ENCODE measurements at regions not wholly inside any gene's neighbourhood (a gene's known extent, or its start where the extent isn't known, plus 50 kb on each side); places are given as distances from the start of the nearest gene placed in this dataset.

- no peak overlapping the region for H3K4me3 ChIP-seq
- ChIA-PET CTCF (interaction anchor here (1.6 kb wide), 1 partner anchor 14 kb away, joined by 3 read pairs; no protein-coding TSS in a partner anchor), SMC1A (ENCODE audit: uncharacterized antibody, unreplicated experiment) (interaction anchor here (0.6 kb wide), 1 partner anchor 746 kb away, joined by 4 read pairs; no protein-coding TSS in a partner anchor), RAD21 (ENCODE audit: unreplicated experiment) (no interaction called here), POLR2A (no interaction called here)
- ATAC-seq (no peak), FAIRE-seq (no peak), DNase-seq (ENCODE audit: low read depth, low spot score) (no peak)
- H3K4me1 ChIP-seq (ENCODE audit: control insufficient read depth, insufficient read depth, low read length) = no peaks in the 10 kb centered on the region; the same call in 1 of the 2 replicates
- intact Hi-C loops (cut with micrococcal nuclease; ENCODE audit: unreplicated experiment) (no loop called here), in situ Hi-C loops (cut with MboI) (no loop called here)
- H3K79me2 ChIP-seq (ENCODE audit: control insufficient read depth, insufficient read depth, low read length) = no peaks in the 10 kb centered on the region
- no peak overlapping the region for H3K27ac ChIP-seq (ENCODE audit: control insufficient read depth, insufficient read depth)
- H3K36me3 ChIP-seq (ENCODE audit: control insufficient read depth in 2 of 2, insufficient read depth in 2 of 2, low read length in 1 of 2) = no peaks in the 10 kb centered on the region
- TF ChIP-seq, protein P1, sequence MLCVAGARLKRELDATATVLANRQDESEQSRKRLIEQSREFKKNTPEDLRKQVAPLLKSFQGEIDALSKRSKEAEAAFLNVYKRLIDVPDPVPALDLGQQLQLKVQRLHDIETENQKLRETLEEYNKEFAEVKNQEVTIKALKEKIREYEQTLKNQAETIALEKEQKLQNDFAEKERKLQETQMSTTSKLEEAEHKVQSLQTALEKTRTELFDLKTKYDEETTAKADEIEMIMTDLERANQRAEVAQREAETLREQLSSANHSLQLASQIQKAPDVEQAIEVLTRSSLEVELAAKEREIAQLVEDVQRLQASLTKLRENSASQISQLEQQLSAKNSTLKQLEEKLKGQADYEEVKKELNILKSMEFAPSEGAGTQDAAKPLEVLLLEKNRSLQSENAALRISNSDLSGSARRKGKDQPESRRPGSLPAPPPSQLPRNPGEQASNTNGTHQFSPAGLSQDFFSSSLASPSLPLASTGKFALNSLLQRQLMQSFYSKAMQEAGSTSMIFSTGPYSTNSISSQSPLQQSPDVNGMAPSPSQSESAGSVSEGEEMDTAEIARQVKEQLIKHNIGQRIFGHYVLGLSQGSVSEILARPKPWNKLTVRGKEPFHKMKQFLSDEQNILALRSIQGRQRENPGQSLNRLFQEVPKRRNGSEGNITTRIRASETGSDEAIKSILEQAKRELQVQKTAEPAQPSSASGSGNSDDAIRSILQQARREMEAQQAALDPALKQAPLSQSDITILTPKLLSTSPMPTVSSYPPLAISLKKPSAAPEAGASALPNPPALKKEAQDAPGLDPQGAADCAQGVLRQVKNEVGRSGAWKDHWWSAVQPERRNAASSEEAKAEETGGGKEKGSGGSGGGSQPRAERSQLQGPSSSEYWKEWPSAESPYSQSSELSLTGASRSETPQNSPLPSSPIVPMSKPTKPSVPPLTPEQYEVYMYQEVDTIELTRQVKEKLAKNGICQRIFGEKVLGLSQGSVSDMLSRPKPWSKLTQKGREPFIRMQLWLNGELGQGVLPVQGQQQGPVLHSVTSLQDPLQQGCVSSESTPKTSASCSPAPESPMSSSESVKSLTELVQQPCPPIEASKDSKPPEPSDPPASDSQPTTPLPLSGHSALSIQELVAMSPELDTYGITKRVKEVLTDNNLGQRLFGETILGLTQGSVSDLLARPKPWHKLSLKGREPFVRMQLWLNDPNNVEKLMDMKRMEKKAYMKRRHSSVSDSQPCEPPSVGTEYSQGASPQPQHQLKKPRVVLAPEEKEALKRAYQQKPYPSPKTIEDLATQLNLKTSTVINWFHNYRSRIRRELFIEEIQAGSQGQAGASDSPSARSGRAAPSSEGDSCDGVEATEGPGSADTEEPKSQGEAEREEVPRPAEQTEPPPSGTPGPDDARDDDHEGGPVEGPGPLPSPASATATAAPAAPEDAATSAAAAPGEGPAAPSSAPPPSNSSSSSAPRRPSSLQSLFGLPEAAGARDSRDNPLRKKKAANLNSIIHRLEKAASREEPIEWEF (IDR thresholded peaks at IDR 0.05; ENCODE audit: insufficient replicate concordance, low read depth, low read length) = no peak
- H3K27me3 ChIP-seq (replicated peaks in 1 of 2; ENCODE audit: control insufficient read depth in 2 of 2, insufficient read depth in 2 of 2, low read length in 1 of 2) = no peaks in the 10 kb centered on the region
- BruUV-seq (replicated peaks) = no TSS peak
- WGBS (ENCODE audit: insufficient coverage, insufficient replicate concordance, low lambda C conversion rate, missing lambda C conversion rate) = 14% methylated on average over 4 of the region's 4 CpGs
- no peaks in the 10 kb centered on the region for H3K9me3 ChIP-seq (replicated peaks; ENCODE audit: control insufficient read depth, insufficient read depth, low read length)
- H4K20me1 ChIP-seq (ENCODE audit: control insufficient read depth, insufficient read depth) = no peaks in the 10 kb centered on the region
- H3K4me2 ChIP-seq (ENCODE audit: control insufficient read depth, insufficient read depth) = no peak overlapping the region
- no peak overlapping the region for H3K9ac ChIP-seq (ENCODE audit: control insufficient read depth, insufficient read depth, low read length)
- H2AFZ ChIP-seq (ENCODE audit: control insufficient read depth, low read depth, low read length) = no peak overlapping the region
These were observed 386.9 kb upstream of the CELF2 start for GRCh38 chr10:10630782-10631181.

- no peak for DNase-seq (ENCODE audit: low read depth, low spot score)
- H4K20me1 ChIP-seq (ENCODE audit: control insufficient read depth, insufficient read depth) = no peaks in the 10 kb centered on the region
- ATAC-seq = no peak
- H3K79me2 ChIP-seq (ENCODE audit: control insufficient read depth, insufficient read depth, low read length) = no peaks in the 10 kb centered on the region
- H3K9me3 ChIP-seq (replicated peaks; ENCODE audit: control insufficient read depth, insufficient read depth, low read length) = no peaks in the 10 kb centered on the region
- 0% methylated on average over 1 of the region's 1 CpG for WGBS (ENCODE audit: insufficient coverage, insufficient replicate concordance, low lambda C conversion rate, missing lambda C conversion rate)
- H3K27me3 ChIP-seq (replicated peaks in 1 of 2; ENCODE audit: control insufficient read depth in 2 of 2, insufficient read depth in 2 of 2, low read length in 1 of 2) = no peaks in the 10 kb centered on the region
- in situ Hi-C loops (cut with MboI) (no loop called here), intact Hi-C loops (cut with micrococcal nuclease; ENCODE audit: unreplicated experiment) (no loop called here)
- no peak overlapping the region for H3K9ac ChIP-seq (ENCODE audit: control insufficient read depth, insufficient read depth, low read length)
- no peaks in the 10 kb centered on the region for H3K4me1 ChIP-seq (ENCODE audit: control insufficient read depth, insufficient read depth, low read length)
- SMC1A ChIA-PET (ENCODE audit: uncharacterized antibody, unreplicated experiment) = no interaction called here
- no peak for FAIRE-seq
- no peaks in the 10 kb centered on the region for H3K36me3 ChIP-seq (ENCODE audit: control insufficient read depth in 2 of 2, insufficient read depth in 2 of 2, low read length in 1 of 2)
- H3K4me2 ChIP-seq (ENCODE audit: control insufficient read depth, insufficient read depth) = no peak overlapping the region
- no peak overlapping the region for H3K4me3 ChIP-seq
- BruUV-seq (replicated peaks) = no TSS peak
- POLR2A ChIA-PET = no interaction called here
- RAD21 ChIA-PET (ENCODE audit: unreplicated experiment) = no interaction called here
- H2AFZ ChIP-seq (ENCODE audit: control insufficient read depth, low read depth, low read length) = no peak overlapping the region
- CTCF ChIA-PET = no interaction called here
- no peak overlapping the region for H3K27ac ChIP-seq (ENCODE audit: control insufficient read depth, insufficient read depth)
- TF ChIP-seq SP1 (IDR thresholded peaks at IDR 0.05; ENCODE audit: low read depth, low read length) = no peak
- TF ChIP-seq, protein P2, sequence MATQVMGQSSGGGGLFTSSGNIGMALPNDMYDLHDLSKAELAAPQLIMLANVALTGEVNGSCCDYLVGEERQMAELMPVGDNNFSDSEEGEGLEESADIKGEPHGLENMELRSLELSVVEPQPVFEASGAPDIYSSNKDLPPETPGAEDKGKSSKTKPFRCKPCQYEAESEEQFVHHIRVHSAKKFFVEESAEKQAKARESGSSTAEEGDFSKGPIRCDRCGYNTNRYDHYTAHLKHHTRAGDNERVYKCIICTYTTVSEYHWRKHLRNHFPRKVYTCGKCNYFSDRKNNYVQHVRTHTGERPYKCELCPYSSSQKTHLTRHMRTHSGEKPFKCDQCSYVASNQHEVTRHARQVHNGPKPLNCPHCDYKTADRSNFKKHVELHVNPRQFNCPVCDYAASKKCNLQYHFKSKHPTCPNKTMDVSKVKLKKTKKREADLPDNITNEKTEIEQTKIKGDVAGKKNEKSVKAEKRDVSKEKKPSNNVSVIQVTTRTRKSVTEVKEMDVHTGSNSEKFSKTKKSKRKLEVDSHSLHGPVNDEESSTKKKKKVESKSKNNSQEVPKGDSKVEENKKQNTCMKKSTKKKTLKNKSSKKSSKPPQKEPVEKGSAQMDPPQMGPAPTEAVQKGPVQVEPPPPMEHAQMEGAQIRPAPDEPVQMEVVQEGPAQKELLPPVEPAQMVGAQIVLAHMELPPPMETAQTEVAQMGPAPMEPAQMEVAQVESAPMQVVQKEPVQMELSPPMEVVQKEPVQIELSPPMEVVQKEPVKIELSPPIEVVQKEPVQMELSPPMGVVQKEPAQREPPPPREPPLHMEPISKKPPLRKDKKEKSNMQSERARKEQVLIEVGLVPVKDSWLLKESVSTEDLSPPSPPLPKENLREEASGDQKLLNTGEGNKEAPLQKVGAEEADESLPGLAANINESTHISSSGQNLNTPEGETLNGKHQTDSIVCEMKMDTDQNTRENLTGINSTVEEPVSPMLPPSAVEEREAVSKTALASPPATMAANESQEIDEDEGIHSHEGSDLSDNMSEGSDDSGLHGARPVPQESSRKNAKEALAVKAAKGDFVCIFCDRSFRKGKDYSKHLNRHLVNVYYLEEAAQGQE (IDR thresholded peaks at IDR 0.05; ENCODE audit: low read depth, low read length) = no peak
- TF ChIP-seq SPI1 (IDR thresholded peaks at IDR 0.05; ENCODE audit: borderline replicate concordance, insufficient read depth, low read depth, low read length) = no peak
- TF ChIP-seq MLLT1 (IDR thresholded peaks at IDR 0.05) = no peak
- TF ChIP-seq RELA (IDR thresholded peaks at IDR 0.05; ENCODE audit: borderline replicate concordance, partially characterized antibody) = no peak
- no peak for TF ChIP-seq SREBF1 (IDR thresholded peaks at IDR 0.05; ENCODE audit: low read length)
These were observed 375.5 kb upstream of the CELF2 start for GRCh38 chr10:10642189-10642588.
